Suprapubic skin (tissue), 3 donors: ENCODE measurements at regions not wholly inside any gene's neighbourhood (a gene's known extent, or its start where the extent isn't known, plus 50 kb on each side); places are given as distances from the start of the nearest gene placed in this dataset.

ENCODE experiments used
- CTCF ChIP-seq, 2 donors: fragments of 200-600 bp in 1 of 2; fragments of 450-650 bp in 1 of 2; sonication (generic) in 1 of 2; IDR thresholded peaks; one replicate each; pipeline ENCODE4 v1.5.1; 2016 to 2019; ENCODE audit warnings: antibody characterized with exemption in 2 of 2, mild to moderate bottlenecking in 1 of 2, moderate library complexity in 1 of 2
- POLR2A ChIP-seq, 2 donors: fragments of 450-650 bp; IDR thresholded peaks; one replicate each; pipeline ENCODE4 v1.6.1; 2017; ENCODE audit warnings: antibody characterized with exemption in 2 of 2, mild to moderate bottlenecking in 2 of 2, moderate library complexity in 2 of 2

GRCh38 chr7:17617857-17618651 lies 319.6 kb downstream of the AHR start:
- TF ChIP-seq CTCF (IDR thresholded peaks at IDR 0.05) (no peak), POLR2A (IDR thresholded peaks at IDR 0.05) (no peak)
